Activated T-cell treated with anti-CD3 and anti-CD28 coated beads for 4 hours (primary cell): ENCODE measurements at regions not wholly inside any gene's neighbourhood (a gene's known extent, or its start where the extent isn't known, plus 50 kb on each side); places are given as distances from the start of the nearest gene placed in this dataset.
"Not testable (repeated sequence)": the region's sequence is repeated elsewhere in the genome, so short reads cannot be mapped to it uniquely, and the experiment has no call there.

Experiments used
- DNase-seq: peaks from one replicate; pipeline ENCODE4 v3.0.0-alpha.2; 2020

- no peak for DNase-seq
Measured at GRCh38 chr5:92760550-92760949, 820.5 kb downstream of the NR2F1-AS1 start.

- DNase-seq = no peak
Measured at GRCh38 chr5:92758552-92758951, 822.5 kb downstream of the NR2F1-AS1 start.

- no peak for DNase-seq
Measured at GRCh38 chr5:92749943-92750342, 831.1 kb downstream of the NR2F1-AS1 start.

DNA sequence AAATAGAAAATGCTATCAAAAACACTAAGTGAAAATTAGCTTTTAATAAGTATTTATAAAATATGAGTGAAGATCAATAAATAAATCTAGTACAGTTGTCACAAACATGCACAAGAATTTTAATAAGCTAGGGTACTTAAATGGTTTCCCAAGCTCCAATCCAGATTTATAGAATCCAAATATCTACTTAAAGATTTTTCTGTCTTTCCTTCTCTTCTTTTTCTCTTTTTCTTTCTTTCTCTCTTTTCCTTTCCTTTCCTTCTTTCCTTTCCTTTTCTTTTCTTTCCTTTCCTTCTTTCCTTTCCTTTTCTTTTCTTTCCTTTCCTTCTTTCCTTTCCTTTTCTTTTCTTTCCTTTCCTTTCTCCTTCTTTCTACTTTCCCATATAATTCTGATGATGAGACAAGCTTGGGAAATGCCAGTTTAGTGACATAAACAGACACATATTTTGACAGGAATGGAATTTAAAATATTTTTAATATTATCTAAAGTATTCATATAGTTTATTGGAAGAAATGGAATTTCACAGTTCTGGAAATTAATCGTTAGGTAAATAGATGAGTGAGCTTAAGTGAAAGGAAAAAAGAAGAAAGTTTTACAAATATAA, 832.8 kb downstream of the NR2F1-AS1 start:
- no peak for DNase-seq

- no peak for DNase-seq
Measured at GRCh38 chr5:92741906-92742305, 839.1 kb downstream of the NR2F1-AS1 start.

- DNase-seq = no peak
Measured at GRCh38 chr5:92734211-92734940, 846.6 kb downstream of the NR2F1-AS1 start.

- DNase-seq = no peak
Measured at GRCh38 chr5:92730486-92730885, 850.5 kb downstream of the NR2F1-AS1 start.

- no peak for DNase-seq
Measured at GRCh38 chr5:92729088-92729487, 851.9 kb downstream of the NR2F1-AS1 start.

DNA sequence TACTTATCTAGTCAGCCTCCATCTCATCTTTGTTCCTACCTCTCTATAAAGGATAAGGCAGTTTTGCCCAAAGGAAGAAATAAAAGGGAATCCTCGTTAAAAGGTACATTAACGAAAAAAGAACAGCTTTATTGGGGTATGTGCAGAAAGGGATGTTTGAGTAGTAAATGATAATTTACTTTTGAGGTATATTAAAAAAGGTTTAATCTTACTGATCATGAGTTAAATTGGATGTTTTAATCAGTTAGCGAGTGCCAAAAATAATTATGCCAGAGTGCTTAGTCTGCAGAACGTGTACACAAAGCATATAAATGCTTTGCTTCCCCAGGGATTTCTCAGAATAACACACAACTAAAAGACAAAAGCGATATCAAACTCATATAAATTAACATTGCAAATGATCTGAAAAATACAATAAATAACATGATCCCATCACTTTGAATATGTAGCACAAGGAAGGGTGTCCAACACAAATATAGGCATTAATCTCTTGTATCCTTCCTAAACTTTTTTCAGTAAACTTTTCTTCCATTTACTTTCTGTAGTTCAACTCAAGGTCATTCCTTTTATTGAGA, 865.0 kb downstream of the NR2F1-AS1 start:
- no peak for DNase-seq

- DNase-seq = no peak
Measured at GRCh38 chr5:92713826-92714225, 867.2 kb downstream of the NR2F1-AS1 start.

DNA sequence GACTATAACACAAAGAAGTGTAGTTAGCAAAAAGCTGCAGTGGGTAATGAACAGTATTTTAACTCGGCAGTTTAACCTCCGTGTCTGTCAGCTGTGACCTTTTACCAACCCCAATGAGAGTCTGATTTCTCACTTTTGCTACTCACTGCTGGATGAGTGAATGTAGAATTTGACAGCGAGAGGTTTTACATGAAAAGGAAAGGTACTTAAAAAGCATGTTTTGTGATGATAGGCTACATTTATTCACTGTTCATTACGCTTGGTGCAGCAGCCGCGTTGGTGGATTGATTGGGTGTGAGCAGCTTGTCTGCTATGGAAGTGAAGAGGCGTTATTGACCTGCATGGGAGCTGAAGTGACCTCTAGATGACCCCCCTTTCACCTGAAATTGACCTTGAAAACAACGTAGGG, 867.7 kb downstream of the NR2F1-AS1 start:
- no peak for DNase-seq

DNA sequence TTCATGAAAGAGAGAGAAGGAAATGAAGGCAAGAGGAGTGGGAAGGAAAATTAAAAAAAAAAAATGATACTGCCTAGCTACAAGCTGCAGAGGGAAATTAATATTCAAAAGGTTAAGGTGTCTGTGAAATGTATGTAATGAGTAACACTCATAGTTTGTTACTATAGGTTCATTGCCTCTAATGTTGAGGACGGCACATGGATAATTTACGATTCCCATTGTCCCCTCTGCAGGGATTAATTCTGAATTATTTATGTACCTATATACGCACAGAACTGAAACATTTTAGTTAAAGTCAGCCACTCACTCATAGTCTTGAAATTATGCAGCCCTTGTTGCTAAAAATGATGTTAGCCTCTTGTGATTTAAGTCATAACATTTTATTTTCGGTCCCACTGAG, 869.1 kb downstream of the NR2F1-AS1 start:
- DNase-seq = no peak

GRCh38 chr5:92704590-92704989, 876.4 kb downstream of the NR2F1-AS1 start:
- DNase-seq = no peak

GRCh38 chr5:92703976-92704375, 877.0 kb downstream of the NR2F1-AS1 start:
- DNase-seq = no peak

DNA sequence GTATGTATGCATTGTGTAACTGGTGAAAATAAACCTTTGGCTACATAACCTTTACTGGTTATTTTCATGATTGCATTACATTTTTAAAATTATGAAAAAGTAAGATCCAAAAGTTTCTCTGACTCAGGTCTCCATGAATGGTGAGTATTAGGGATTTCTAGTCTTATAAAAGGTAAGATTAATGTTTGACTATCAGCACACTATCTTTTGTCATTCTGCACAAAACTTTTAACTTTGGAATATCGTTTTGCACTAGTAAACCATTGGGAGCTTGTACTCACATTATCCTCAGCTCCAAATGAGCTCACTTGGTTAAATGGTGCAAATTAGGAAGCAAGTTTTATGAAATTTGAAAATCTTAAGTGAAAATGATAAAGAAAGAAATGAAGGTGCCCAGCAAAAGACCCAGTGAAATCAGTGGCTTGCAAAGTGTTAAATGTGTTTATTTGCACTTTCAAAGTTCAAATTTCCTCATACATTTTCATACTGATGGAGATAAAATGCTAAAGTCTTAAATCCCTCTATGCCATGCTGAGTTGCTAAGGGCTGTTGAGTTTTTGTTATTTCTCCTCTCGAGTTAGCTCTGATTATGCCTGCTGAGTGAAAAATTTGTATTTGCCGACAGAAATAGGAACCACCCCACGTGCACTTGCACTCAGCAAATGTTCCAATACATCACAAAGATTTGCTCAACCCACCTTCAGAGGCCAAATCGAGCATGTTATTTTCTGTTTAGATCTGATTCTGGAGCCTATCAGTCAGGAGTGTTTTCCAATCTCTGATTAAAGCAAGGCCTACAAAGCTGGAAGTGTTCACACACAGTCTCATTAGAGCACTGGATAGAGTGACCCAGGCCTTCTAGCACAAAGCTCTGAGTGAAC, 885.7 kb downstream of the NR2F1-AS1 start:
- no peak for DNase-seq

DNA sequence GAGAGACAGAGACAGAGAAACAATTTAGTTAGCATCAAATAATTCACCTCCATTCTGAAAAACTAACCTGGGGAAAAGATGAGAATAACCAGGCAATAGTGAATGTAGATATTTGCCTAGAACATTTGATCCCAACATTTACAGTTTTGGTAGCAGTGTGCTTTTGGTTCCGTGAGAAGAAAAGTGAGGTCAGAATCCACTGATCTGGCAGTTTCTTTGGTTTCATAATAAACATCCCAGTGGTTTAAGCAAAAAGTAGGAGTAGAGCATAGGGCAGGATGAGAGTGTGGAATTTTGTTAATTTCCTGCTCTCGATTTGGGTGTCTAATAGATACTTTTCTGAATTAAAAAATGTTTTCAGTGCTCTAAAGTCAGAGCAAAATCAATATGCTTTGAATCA, 887.0 kb downstream of the NR2F1-AS1 start:
- DNase-seq = no peak

GRCh38 chr5:92691955-92692354, 889.1 kb downstream of the NR2F1-AS1 start:
- DNase-seq = not testable (repeated sequence)

GRCh38 chr5:92687821-92688722, 892.9 kb downstream of the NR2F1-AS1 start:
- DNase-seq = no peak

DNA sequence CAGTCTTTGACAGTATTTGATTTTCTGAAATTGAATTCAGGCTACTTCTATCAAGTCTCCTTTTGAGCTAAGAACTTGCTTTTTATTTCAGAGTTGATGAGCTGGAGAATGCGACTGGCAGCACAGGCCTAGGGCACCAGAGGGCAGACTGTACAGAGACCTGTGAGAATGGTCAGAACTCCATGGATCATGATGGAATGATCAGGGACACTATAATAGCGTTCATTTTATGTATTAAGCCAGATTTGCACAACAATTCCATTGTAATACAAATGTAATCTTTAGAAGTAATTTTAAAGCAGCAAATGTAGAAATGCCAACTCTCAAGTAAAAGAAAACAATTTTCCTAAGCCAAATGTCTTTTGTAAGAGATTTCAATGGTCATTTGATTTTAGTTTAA, 902.4 kb downstream of the NR2F1-AS1 start:
- no peak for DNase-seq

DNA sequence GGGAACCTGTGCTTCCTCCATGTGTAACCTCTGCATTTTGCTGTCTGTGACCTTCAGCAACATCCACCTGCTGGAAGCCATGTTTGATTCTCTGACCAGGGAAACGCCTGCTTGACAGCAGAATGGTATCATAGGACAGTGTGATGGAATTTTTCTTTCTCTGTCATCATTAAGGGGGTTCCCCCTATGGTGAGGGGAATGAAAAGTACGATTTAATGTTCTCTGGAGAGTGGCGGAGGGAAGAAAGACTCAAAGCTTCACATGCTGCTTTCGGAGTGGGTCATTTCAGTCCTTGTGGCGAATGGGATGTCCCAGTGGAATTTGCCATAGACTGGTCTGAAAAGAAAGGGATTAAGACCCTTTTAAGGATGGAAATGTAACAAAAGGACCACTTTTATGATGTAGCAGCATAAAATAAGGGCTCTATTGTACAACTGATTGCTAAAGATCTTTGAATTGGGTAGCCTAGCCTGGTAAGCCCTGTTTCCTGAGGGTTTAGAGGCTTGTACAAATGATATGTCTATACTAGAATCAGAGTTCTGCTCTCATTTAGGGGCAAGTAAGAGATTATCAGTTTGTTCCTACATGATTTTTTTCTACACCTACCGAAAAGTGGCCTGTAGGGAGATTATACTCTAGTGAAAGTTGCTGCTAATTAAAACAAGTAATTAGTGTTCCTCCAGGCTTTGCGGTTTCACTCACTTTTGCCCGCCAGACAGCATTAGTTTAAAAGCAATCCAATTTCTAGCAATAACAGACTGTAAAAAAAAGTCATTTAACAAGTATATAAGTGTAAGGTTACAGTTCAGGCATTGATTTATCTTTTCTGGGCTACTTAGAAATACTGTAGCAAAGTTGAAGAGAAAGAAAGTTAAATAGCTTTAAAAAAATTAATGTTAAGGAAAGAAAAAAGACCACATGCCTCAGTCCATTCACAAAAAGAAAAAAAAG, 904.5 kb downstream of the NR2F1-AS1 start:
- no peak for DNase-seq

DNA sequence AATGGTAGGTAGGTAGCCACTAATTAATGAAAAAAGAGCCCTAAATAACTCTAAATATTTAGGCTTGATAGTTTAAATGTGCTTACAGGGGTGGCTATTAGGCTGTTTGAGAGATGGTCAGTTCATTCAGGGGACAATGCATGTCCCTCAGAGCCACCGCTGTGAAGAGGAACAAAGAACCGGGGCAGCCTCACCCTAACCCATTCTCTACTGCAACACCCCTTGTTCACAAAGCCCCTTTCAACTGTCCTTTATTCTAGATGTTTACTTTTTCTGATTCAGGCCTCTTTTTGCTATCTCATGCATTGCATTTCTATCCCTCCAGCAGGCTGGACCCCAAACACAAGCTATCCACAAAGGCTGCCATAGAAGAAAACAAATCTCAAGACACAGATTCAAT, 906.7 kb downstream of the NR2F1-AS1 start:
- DNase-seq = no peak
